ENCODE measurements at regions not wholly inside any gene's neighbourhood (a gene's known extent, or its start where the extent isn't known, plus 50 kb on each side); places are given as distances from the start of the nearest gene placed in this dataset.

DNA sequence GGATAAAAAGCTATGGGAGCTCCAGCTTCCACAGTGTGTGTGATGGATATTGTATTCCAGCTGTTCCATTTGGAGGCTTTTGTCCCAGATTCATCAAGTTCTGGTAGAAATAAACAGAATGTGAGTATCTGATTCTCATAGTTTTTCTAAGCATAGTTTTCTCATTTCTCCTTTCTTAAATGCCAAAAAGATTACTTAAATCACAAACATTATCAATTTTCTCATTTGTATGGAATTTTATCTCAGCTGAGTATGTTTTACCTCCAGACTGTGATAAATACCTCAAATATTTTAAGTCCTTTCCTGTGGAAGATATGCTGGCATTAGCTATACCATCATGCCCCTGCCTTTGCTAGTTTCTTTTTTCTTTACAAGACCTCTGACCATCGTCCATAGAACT is 767.3 kb downstream of the TFAP2A start:
- DNase-seq = no peak

GRCh38 chr6:9647071-9647445 is 767.8 kb downstream of the TFAP2A start:
- no peak for DNase-seq

- DNase-seq = no peak
Observed at GRCh38 chr6:9646342-9647070, 768.4 kb downstream of the TFAP2A start.

DNA sequence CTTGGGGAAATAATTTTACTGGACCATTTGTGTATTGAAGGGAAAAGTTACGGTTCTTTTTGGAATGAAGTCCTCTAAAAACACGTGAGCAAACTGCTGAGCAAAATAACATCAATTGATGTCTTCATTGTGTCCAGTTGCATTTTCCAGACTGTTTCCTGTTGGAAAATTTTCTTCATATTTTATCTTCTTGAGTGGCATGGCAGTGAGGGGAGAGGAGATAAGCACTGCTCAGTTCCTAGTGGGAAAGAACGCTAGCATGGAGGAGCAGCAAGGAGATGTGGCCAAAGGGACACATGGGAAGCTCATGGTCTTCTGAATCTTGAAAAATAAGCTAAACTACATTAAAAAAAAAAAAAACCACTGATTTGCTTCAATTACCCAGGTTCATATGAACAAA is 776.0 kb downstream of the TFAP2A start:
- no peak for DNase-seq

DNA sequence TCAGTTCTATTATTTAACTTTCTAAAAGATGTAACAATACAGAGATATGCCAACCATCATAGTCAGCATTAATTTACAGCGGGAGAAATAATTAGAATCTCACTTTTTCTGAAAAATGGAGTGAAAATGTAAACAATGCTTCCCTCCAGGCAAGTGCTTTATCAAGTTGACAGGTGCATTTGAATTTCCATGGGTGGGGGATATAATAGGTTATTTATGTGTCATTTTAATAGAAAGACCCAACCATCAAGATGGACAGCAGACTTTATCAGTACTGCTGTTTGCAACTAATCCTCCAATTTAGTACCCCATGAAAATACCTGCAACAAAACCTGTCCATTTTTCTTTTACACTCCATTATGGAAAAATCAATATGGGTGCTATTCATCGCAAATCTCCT is 780.1 kb downstream of the TFAP2A start:
- DNase-seq = no peak

DNA sequence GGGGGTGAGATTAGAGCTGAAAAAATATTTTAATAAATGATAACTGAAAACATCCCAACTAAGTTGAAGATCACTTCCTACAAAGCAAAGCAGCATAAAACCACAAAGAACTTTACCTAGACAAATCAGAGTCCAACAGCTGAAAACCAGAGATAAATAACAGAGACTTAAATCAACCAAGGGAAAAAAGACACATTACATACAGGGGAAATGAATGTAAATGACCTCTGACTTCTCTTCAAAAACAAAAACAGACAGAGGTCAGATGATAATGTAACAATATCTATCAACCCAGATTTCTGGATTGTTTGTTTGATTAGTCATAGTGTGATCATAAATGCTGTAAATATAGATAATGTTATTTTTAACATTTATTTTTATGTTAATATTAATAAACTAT is 782.8 kb downstream of the TFAP2A start:
- DNase-seq = no peak

DNA sequence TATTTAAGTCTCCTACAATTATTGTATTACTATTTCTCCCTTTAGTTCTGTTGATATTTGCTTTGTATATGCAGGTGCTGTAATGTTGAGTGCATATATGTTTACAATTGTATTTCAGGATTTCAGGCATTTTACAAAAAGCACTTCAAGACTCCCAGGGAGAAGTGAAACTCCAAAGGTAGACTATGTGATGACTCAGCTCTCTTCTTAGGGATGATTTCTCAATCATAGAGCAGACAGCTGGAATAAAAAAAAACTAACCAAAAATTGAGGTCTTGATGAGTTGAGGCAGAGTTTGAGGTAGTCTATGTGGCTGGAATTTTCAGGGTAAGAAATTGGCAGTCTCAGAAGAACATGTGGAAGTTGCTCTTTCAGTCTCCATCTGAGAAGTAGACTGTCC is 786.1 kb downstream of the TFAP2A start:
- no peak for DNase-seq

- DNase-seq = no peak
Observed at GRCh38 chr6:9627916-9628315, 787.0 kb downstream of the TFAP2A start.

DNA sequence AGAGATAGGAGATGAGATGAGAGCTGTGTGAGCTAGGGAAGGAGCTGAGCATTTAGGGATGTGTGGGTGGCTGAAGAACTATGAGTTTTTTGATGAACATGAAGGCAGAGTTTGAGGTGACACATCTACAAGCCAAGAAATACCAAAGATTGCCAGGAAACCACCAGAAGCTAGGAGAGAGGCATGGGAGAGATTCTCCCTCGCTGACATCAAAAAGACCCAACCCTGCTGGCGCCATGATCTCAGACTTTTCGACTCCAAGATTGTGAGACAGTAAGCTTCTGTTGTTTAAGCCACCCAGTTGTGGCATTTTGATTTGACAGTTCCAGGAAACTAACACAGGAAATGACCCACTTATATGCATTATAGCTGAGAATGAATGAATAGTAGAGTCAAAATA is 790.9 kb downstream of the TFAP2A start:
- DNase-seq = no peak

GRCh38 chr6:9623228-9623832 is 791.5 kb downstream of the TFAP2A start:
- DNase-seq = no peak

- DNase-seq = no peak
Observed at GRCh38 chr6:9621276-9621675, 793.6 kb downstream of the TFAP2A start.

- no peak for DNase-seq
Observed at GRCh38 chr6:9620687-9621086, 794.2 kb downstream of the TFAP2A start.

- no peak for DNase-seq
Observed at GRCh38 chr6:9620263-9620662, 794.6 kb downstream of the TFAP2A start.

DNA sequence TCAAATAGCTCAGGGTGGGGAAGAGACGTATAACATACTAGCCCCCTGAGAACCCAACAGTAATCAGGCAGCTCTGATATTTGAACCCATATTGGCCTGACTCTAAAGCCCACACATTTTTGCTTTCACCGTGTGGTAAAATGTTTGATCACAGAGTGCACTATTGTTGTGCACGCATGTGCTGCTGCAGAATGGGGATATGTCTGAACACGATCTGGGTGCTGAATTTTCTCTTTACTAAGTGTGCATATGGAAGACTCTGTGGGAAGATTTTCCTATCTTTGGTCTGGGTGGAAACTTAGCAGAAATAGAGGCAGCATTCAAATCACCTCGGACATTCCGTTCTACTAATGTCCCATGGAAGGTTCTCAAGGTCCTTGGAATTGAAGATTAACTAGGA is 800.1 kb downstream of the TFAP2A start:
- no peak for DNase-seq

DNA sequence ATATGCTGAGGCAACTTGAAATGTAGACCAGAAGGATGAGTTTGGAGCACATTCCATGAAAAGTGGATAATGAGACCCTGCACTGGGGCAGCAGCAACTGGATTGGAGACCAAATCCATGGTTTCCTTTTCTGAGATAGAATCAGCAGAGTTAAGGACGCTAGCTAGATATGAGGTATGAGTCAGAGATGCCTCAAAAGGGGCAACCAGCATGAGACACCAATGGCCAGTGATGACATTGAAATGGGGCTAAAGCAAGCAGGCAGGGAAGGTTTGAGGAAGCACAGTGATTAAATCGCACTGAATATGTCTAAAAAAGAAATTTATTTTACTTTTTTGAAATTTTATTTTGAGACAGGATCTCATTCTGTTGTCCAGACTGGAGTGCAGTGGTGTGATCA is 802.4 kb downstream of the TFAP2A start:
- no peak for DNase-seq

- DNase-seq = no peak
Observed at GRCh38 chr6:9610620-9611415, 804.1 kb downstream of the TFAP2A start.

DNA sequence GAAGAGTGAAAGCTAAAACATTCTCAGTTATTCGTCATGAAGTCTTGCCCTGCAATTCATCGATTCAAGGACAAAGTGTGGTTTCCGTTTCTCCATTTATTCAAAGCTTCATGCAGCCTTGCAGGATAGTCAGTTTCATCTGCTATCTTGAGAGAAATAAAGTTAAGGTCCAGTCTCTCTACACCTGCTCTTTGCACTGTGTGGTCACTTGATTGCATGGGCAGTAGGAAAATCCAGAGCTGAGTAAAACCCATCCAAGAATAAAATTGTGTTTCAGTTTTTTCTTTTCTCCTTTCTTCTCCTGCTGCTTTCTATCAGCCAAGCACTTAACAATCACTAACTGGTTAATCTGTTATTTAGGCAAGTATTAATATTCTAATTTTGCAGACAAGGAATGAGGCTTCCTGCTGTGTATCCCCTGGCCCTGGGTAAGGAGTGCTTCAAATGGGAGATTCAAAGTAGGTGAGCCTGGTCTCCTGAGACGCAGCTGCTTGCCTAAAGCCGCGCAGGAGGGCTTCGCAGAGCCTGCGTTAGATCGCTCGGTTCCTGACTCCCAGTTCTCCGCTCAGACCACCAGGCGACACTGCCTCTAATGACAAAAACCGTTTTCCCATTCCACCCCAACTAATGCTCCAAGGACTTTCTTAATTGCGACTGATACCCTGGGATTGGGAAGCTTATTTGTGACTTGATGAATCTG is 808.3 kb downstream of the TFAP2A start:
- DNase-seq = no peak

DNA sequence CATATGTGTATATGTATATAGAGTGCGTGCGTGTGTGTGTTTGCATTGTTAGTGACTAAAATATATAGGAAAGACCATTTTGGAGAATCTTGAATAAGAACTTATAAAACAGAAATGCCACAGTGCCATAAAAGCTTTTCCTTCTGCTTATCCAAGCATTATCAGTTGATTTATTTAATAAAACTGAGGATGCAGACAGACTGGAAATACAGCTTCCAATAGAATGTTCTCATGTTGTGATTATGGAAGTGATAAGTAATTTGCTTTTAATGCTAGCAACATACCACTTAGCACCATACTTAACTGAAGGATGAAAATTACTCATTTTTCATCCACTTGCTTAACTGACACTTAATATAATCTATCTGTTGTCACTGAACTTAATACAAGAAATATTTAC is 820.1 kb downstream of the TFAP2A start:
- no peak for DNase-seq

DNA sequence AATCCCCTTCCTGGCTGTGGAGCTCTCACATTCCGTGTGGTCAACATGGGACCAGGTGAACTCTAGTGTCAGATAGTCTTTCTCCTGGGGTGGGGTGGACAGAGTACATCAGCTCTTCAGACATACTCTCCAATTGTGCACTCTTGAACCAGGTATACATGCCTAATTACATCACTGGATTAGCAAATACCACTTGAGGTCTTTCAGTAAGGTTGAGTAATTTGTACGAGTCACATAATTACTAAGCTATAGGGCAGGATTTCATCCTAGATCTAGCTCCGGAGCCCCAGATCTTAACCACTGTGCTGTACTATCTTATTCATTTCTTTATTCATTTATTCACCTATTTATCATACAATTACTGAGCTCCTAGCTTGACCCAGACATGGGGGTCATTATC is 821.3 kb downstream of the TFAP2A start:
- no peak for DNase-seq

GRCh38 chr6:9583753-9584352 is 831.0 kb downstream of the TFAP2A start:
- no peak for DNase-seq

- DNase-seq = no peak
Observed at GRCh38 chr6:9581155-9581554, 833.7 kb downstream of the TFAP2A start.

GRCh38 chr6:9576521-9576920 is 838.4 kb downstream of the TFAP2A start:
- no peak for DNase-seq

GRCh38 chr6:9566096-9566495 is 848.8 kb downstream of the TFAP2A start:
- no peak for DNase-seq

All from GOT3 (cell line).